Neural cell (in vitro differentiated cells): ENCODE measurements at regions not wholly inside any gene's neighbourhood (a gene's known extent, or its start where the extent isn't known, plus 50 kb on each side); places are given as distances from the start of the nearest gene placed in this dataset.

Experiments used
- EP300 ChIP-seq: fragments of 450-650 bp; conservative IDR thresholded peaks from 2 replicates; pipeline ENCODE4 v1.6.1; 2014; ENCODE audit warnings: antibody characterized with exemption, mild to moderate bottlenecking, moderate library complexity; ENCODE audit not compliant: poor library complexity, severe bottlenecking
- EZH2 ChIP-seq: fragments of 200-600, 300-800 bp; shearing (Covaris generic), sonication (generic); IDR thresholded peaks from 2 replicates; pipeline ENCODE4 v1.6.1; 2014; ENCODE audit warnings: antibody characterized with exemption, low read length, borderline replicate concordance, mild to moderate bottlenecking; ENCODE audit not compliant: insufficient read depth, poor library complexity, severe bottlenecking
- MXI1 ChIP-seq: fragments of 450-650 bp; conservative IDR thresholded peaks from 2 replicates; pipeline ENCODE4 v1.6.1; 2014; ENCODE audit warnings: antibody characterized with exemption, mild to moderate bottlenecking; ENCODE audit not compliant: poor library complexity, severe bottlenecking
- POLR2AphosphoS5 ChIP-seq: IDR thresholded peaks from 2 replicates; pipeline ENCODE4 v1.6.1; 2012
- RAD21 ChIP-seq: fragments of 450-650 bp; conservative IDR thresholded peaks from 2 replicates; pipeline ENCODE4 v1.6.1; 2014; ENCODE audit warnings: antibody characterized with exemption, mild to moderate bottlenecking, moderate library complexity
- REST ChIP-seq: IDR thresholded peaks from 2 replicates; pipeline ENCODE4 v1.6.1; 2012; ENCODE audit warnings: borderline replicate concordance
- SMC3 ChIP-seq: fragments of 450-650 bp; conservative IDR thresholded peaks from 2 replicates; pipeline ENCODE4 v1.6.1; 2014; ENCODE audit warnings: antibody characterized with exemption, mild to moderate bottlenecking, moderate library complexity; ENCODE audit not compliant: poor library complexity
- TAF1 ChIP-seq: IDR thresholded peaks from 2 replicates; pipeline ENCODE4 v1.6.1; 2012; ENCODE audit warnings: low read depth
- TF ChIP-seq, protein P1 (sequence below): fragments of 450-650 bp; IDR thresholded peaks from 2 replicates; pipeline ENCODE4 v1.5.1; 2014; ENCODE audit warnings: antibody characterized with exemption, mild to moderate bottlenecking, moderate library complexity; ENCODE audit not compliant: poor library complexity, severe bottlenecking

GRCh38 chr9:78707080-78707479 is 410.2 kb downstream of the PSAT1 start:
- TF ChIP-seq, protein P1, sequence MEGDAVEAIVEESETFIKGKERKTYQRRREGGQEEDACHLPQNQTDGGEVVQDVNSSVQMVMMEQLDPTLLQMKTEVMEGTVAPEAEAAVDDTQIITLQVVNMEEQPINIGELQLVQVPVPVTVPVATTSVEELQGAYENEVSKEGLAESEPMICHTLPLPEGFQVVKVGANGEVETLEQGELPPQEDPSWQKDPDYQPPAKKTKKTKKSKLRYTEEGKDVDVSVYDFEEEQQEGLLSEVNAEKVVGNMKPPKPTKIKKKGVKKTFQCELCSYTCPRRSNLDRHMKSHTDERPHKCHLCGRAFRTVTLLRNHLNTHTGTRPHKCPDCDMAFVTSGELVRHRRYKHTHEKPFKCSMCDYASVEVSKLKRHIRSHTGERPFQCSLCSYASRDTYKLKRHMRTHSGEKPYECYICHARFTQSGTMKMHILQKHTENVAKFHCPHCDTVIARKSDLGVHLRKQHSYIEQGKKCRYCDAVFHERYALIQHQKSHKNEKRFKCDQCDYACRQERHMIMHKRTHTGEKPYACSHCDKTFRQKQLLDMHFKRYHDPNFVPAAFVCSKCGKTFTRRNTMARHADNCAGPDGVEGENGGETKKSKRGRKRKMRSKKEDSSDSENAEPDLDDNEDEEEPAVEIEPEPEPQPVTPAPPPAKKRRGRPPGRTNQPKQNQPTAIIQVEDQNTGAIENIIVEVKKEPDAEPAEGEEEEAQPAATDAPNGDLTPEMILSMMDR: no peak
- TF ChIP-seq EP300 (no peak), EZH2 (no peak), REST (no peak), POLR2AphosphoS5 (no peak), TAF1 (no peak), RAD21 (no peak), SMC3 (no peak), MXI1 (no peak)
